MM.1S (cell line): ENCODE measurements at regions not wholly inside any gene's neighbourhood (a gene's known extent, or its start where the extent isn't known, plus 50 kb on each side); places are given as distances from the start of the nearest gene placed in this dataset.

Experiments used
- DNase-seq: peaks from one replicate; pipeline ENCODE4 v3.0.0-alpha.2; 2015
- H2AFZ ChIP-seq: fragments of 300-600 bp; sonication (generic); 2 replicates; pipeline ENCODE4 v1.6.0; 2016; ENCODE audit warnings: antibody characterized with exemption, low read length
- H3F3A ChIP-seq: fragments of 300-600 bp; sonication (generic); 2 replicates; pipeline ENCODE4 v1.6.1; 2016; ENCODE audit warnings: mild to moderate bottlenecking, antibody characterized with exemption, low read length, moderate library complexity, mixed read lengths; ENCODE audit not compliant: insufficient read depth
- H3K27ac ChIP-seq: fragments of 300-600 bp; sonication (generic); 2 replicates; pipeline ENCODE4 v1.5.1; 2016; ENCODE audit warnings: mild to moderate bottlenecking, low read length
- H3K27me3 ChIP-seq: fragments of 300-600 bp; sonication (generic); replicated peaks from 2 replicates; pipeline ENCODE4 v1.6.0; 2016; ENCODE audit warnings: low read length; ENCODE audit not compliant: insufficient read depth
- H3K36me3 ChIP-seq: fragments of 300-600 bp; sonication (generic); replicated peaks from 2 replicates; pipeline ENCODE4 v1.6.1; 2016; ENCODE audit warnings: mild to moderate bottlenecking, low read length, mixed read lengths; ENCODE audit not compliant: insufficient read depth
- H3K4me1 ChIP-seq: fragments of 300-600 bp; sonication (generic); 2 replicates; pipeline ENCODE4 v1.6.1; 2016; ENCODE audit warnings: low read length, mixed read lengths
- H3K4me2 ChIP-seq: fragments of 300-600 bp; sonication (generic); 2 replicates; pipeline ENCODE4 v1.6.0; 2016; ENCODE audit warnings: low read depth, low read length
- H3K4me3 ChIP-seq: fragments of 300-600 bp; sonication (generic); 2 replicates; pipeline ENCODE4 v1.5.1; 2016; ENCODE audit warnings: low read length, mixed read lengths
- H3K79me2 ChIP-seq: fragments of 300-600 bp; sonication (generic); 2 replicates; pipeline ENCODE4 v1.6.1; 2016; ENCODE audit warnings: mixed run types, low read length, mixed read lengths
- H3K9ac ChIP-seq: fragments of 300-600 bp; sonication (generic); 2 replicates; pipeline ENCODE4 v1.6.1; 2016; ENCODE audit warnings: low read length, mixed read lengths
- H3K9me2 ChIP-seq: fragments of 300-600 bp; sonication (generic); replicated peaks from 2 replicates; pipeline ENCODE4 v1.6.1; 2016; ENCODE audit warnings: mild to moderate bottlenecking, low read length, mixed read lengths; ENCODE audit not compliant: insufficient read depth
- H3K9me3 ChIP-seq: fragments of 300-600 bp; sonication (generic); replicated peaks from 2 replicates; pipeline ENCODE4 v1.6.1; 2016; ENCODE audit warnings: mild to moderate bottlenecking, low read length, mixed read lengths; ENCODE audit not compliant: insufficient read depth
- H4K20me1 ChIP-seq: fragments of 300-600 bp; sonication (generic); 2 replicates; pipeline ENCODE4 v1.6.1; 2016; ENCODE audit warnings: mild to moderate bottlenecking, low read length, moderate library complexity, mixed read lengths; ENCODE audit not compliant: insufficient read depth
- CTCF ChIP-seq: fragments of 300-600 bp; sonication (generic); IDR thresholded peaks from 2 replicates; pipeline ENCODE4 v1.5.1; 2016; ENCODE audit warnings: antibody characterized with exemption, low read length, mixed read lengths
- EZH2 ChIP-seq: fragments of 300-600 bp; sonication (generic); optimal IDR thresholded peaks from 2 replicates; pipeline ENCODE3; 2017; ENCODE audit warnings: low read depth, mild to moderate bottlenecking, antibody characterized with exemption, low read length, mixed read lengths
- EZH2phosphoT487 ChIP-seq: fragments of 300-600 bp; sonication (generic); IDR thresholded peaks from 2 replicates; pipeline ENCODE4 v1.6.1; 2018; ENCODE audit warnings: antibody characterized with exemption, low read length

GRCh38 chr12:29893002-29893401 lies 109.3 kb upstream of the TMTC1 start:
- H3F3A ChIP-seq, result no peaks in the 10 kb centered on the region
- TF ChIP-seq EZH2 (no peak), CTCF (no peak), EZH2phosphoT487 (no peak)
- H3K9me3 ChIP-seq, result no peaks in the 10 kb centered on the region
- H3K9me2 ChIP-seq, result no peaks in the 10 kb centered on the region
- no peaks in the 10 kb centered on the region for H4K20me1 ChIP-seq
- no peak overlapping the region for H3K4me3 ChIP-seq
- DNase-seq, result no peak
- H3K4me1 ChIP-seq, result no peaks in the 10 kb centered on the region
- H3K36me3 ChIP-seq, result no peaks in the 10 kb centered on the region
- H3K27me3 ChIP-seq, result no peaks in the 10 kb centered on the region
- no peak overlapping the region for H3K4me2 ChIP-seq
- no peaks in the 10 kb centered on the region for H3K79me2 ChIP-seq
- H2AFZ ChIP-seq, result no peak overlapping the region
- H3K27ac ChIP-seq, result no peak overlapping the region
- no peak overlapping the region for H3K9ac ChIP-seq

GRCh38 chr12:29891792-29892191 lies 108.0 kb upstream of the TMTC1 start:
- H3K27ac ChIP-seq, result no peak overlapping the region
- H3K4me3 ChIP-seq, result no peak overlapping the region
- no peaks in the 10 kb centered on the region for H3K9me3 ChIP-seq
- H3K4me2 ChIP-seq, result no peak overlapping the region
- no peaks in the 10 kb centered on the region for H4K20me1 ChIP-seq
- no peak overlapping the region for H2AFZ ChIP-seq
- H3F3A ChIP-seq, result no peaks in the 10 kb centered on the region
- no peak for TF ChIP-seq CTCF
- TF ChIP-seq EZH2, result no peak
- no peak for TF ChIP-seq EZH2phosphoT487
- DNase-seq, result no peak
- H3K36me3 ChIP-seq, result no peaks in the 10 kb centered on the region
- H3K27me3 ChIP-seq, result no peaks in the 10 kb centered on the region
- no peak overlapping the region for H3K9ac ChIP-seq
- H3K79me2 ChIP-seq, result no peaks in the 10 kb centered on the region
- H3K9me2 ChIP-seq, result no peaks in the 10 kb centered on the region
- H3K4me1 ChIP-seq, result no peaks in the 10 kb centered on the region

GRCh38 chr12:29889737-29890136 lies 106.0 kb upstream of the TMTC1 start:
- H4K20me1 ChIP-seq, result no peaks in the 10 kb centered on the region
- H3K27me3 ChIP-seq, result no peaks in the 10 kb centered on the region
- no peaks in the 10 kb centered on the region for H3K4me1 ChIP-seq
- H3K4me2 ChIP-seq, result no peak overlapping the region
- H2AFZ ChIP-seq, result no peak overlapping the region
- no peaks in the 10 kb centered on the region for H3K9me3 ChIP-seq
- no peak overlapping the region for H3K4me3 ChIP-seq
- TF ChIP-seq CTCF (peak; percentile 51), EZH2 (no peak)
- no peak for DNase-seq
- H3K79me2 ChIP-seq, result no peaks in the 10 kb centered on the region
- H3K36me3 ChIP-seq, result no peaks in the 10 kb centered on the region
- no peaks in the 10 kb centered on the region for H3K9me2 ChIP-seq
- no peaks in the 10 kb centered on the region for H3F3A ChIP-seq
- no peak overlapping the region for H3K27ac ChIP-seq
- no peak overlapping the region for H3K9ac ChIP-seq
